NCI-H2196 treated with DMSO at 0.1 percent for 48 hours (cell line): ENCODE measurements at regions not wholly inside any gene's neighbourhood (a gene's known extent, or its start where the extent isn't known, plus 50 kb on each side); places are given as distances from the start of the nearest gene placed in this dataset.

Experiments
- DNase-seq: peaks from one replicate; lab custom pipeline; 2025; ENCODE audit not compliant: unreplicated experiment; lab: John Stamatoyannopoulos, UW

- no peak for DNase-seq
These were observed 596.8 kb upstream of the JAG1 start for GRCh38 chr20:11270566-11270965.

- DNase-seq = no peak
These were observed 597.5 kb upstream of the JAG1 start for GRCh38 chr20:11271319-11271718.

GRCh38 chr20:11271920-11272594, 598.3 kb upstream of the JAG1 start:
- DNase-seq = no peak

GRCh38 chr20:11274141-11274594, 600.4 kb upstream of the JAG1 start:
- DNase-seq = peak; percentile 38

GRCh38 chr20:11275740-11276139, 601.9 kb upstream of the JAG1 start:
- DNase-seq = no peak

- DNase-seq = no peak
These were observed 603.4 kb upstream of the JAG1 start for GRCh38 chr20:11277170-11277569.

GRCh38 chr20:11277858-11278257, 604.1 kb upstream of the JAG1 start:
- DNase-seq = no peak

GRCh38 chr20:11278461-11278860, 604.7 kb upstream of the JAG1 start:
- DNase-seq = no peak

- DNase-seq = no peak
These were observed 607.4 kb upstream of the JAG1 start for GRCh38 chr20:11281240-11281639.

- DNase-seq = no peak
These were observed 608.0 kb upstream of the JAG1 start for GRCh38 chr20:11281768-11282167.

GRCh38 chr20:11287126-11287525, 613.3 kb upstream of the JAG1 start:
- DNase-seq = no peak

GRCh38 chr20:11296221-11296620, 621.5 kb upstream of the BTBD3 start:
- DNase-seq = no peak

- no peak for DNase-seq
These were observed 620.7 kb upstream of the BTBD3 start for GRCh38 chr20:11296951-11297350.

- no peak for DNase-seq
These were observed 616.0 kb upstream of the BTBD3 start for GRCh38 chr20:11301699-11302098.

- DNase-seq = no peak
These were observed 615.3 kb upstream of the BTBD3 start for GRCh38 chr20:11302436-11302835.

- DNase-seq = no peak
These were observed 612.9 kb upstream of the BTBD3 start for GRCh38 chr20:11304795-11305194.

- no peak for DNase-seq
These were observed 612.3 kb upstream of the BTBD3 start for GRCh38 chr20:11305406-11305805.

GRCh38 chr20:11311659-11312224, 606.0 kb upstream of the BTBD3 start:
- no peak for DNase-seq

- DNase-seq = no peak
These were observed 602.2 kb upstream of the BTBD3 start for GRCh38 chr20:11315525-11315924.

- no peak for DNase-seq
These were observed 601.4 kb upstream of the BTBD3 start for GRCh38 chr20:11316244-11316643.

- DNase-seq = no peak
These were observed 597.7 kb upstream of the BTBD3 start for GRCh38 chr20:11320033-11320432.

GRCh38 chr20:11323816-11324215, 593.9 kb upstream of the BTBD3 start:
- DNase-seq = no peak

- no peak for DNase-seq
These were observed 592.7 kb upstream of the BTBD3 start for GRCh38 chr20:11324990-11325389.
